Progenitor cell of endocrine pancreas (in vitro differentiated cells): ENCODE measurements at regions not wholly inside any gene's neighbourhood (a gene's known extent, or its start where the extent isn't known, plus 50 kb on each side); places are given as distances from the start of the nearest gene placed in this dataset.

Source experiments
- DNase-seq: peaks from one replicate; pipeline ENCODE4 v3.0.0; 2021; ENCODE audit warnings: low spot score; ENCODE audit not compliant: unreplicated experiment
- H3K27ac Mint-ChIP-seq: 2 replicates; pipeline ENCODE4 v1.8.0; 2021; ENCODE audit warnings: mild to moderate bottlenecking, moderate library complexity, mixed read lengths
- H3K27me3 Mint-ChIP-seq: 2 replicates; pipeline ENCODE4 v1.8.0; 2021; ENCODE audit warnings: mixed read lengths
- H3K36me3 Mint-ChIP-seq: 2 replicates; pipeline ENCODE4 v1.8.0; 2022; ENCODE audit warnings: mixed read lengths; ENCODE audit not compliant: insufficient read depth
- H3K4me1 Mint-ChIP-seq: 2 replicates; pipeline ENCODE4 v1.8.0; 2021; ENCODE audit warnings: low read depth, mixed read lengths
- H3K4me3 Mint-ChIP-seq: 2 replicates; pipeline ENCODE4 v1.8.0; 2021; ENCODE audit warnings: low read depth, mild to moderate bottlenecking, moderate library complexity, mixed read lengths
- H3K9me3 Mint-ChIP-seq: 2 replicates; pipeline ENCODE4 v1.8.0; 2021; ENCODE audit warnings: low read depth, mixed read lengths
- TF ChIP-seq, protein P1 (sequence below): fragments of 200-600 bp; sonication (generic); IDR thresholded peaks from one replicate; pipeline ENCODE4 v1.5.0; 2021; ENCODE audit warnings: antibody characterized with exemption, mild to moderate bottlenecking; ENCODE audit not compliant: unreplicated experiment

DNA sequence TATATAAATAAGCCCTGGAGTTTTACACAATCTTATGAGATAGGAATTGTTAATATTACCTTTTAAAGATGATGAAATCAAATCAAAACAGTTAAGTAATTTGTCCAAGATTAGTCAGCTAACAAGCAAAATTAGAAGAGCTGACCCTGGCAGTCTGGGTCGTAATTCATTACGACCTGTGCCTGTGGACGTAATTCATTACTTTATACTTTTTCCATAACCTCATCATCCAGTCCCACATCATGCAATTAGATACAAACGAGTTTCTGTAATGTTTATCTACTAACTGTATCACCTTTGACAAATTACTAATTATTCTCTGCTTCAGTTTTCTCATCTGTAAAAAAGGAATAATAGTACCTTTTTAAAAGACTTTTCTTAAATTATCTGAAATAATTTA, 665.9 kb downstream of the ZBBX start:
- Mint-ChIP-seq H3K36me3 (no peaks in the 10 kb centered on the region), H3K4me3 (no peak overlapping the region), H3K4me1 (no peaks in the 10 kb centered on the region), H3K27me3 (no peaks in the 10 kb centered on the region), H3K9me3 (no peaks in the 10 kb centered on the region), H3K27ac (no peak overlapping the region)
- DNase-seq = no peak
- TF ChIP-seq, protein P1, sequence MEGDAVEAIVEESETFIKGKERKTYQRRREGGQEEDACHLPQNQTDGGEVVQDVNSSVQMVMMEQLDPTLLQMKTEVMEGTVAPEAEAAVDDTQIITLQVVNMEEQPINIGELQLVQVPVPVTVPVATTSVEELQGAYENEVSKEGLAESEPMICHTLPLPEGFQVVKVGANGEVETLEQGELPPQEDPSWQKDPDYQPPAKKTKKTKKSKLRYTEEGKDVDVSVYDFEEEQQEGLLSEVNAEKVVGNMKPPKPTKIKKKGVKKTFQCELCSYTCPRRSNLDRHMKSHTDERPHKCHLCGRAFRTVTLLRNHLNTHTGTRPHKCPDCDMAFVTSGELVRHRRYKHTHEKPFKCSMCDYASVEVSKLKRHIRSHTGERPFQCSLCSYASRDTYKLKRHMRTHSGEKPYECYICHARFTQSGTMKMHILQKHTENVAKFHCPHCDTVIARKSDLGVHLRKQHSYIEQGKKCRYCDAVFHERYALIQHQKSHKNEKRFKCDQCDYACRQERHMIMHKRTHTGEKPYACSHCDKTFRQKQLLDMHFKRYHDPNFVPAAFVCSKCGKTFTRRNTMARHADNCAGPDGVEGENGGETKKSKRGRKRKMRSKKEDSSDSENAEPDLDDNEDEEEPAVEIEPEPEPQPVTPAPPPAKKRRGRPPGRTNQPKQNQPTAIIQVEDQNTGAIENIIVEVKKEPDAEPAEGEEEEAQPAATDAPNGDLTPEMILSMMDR = no peak

DNA sequence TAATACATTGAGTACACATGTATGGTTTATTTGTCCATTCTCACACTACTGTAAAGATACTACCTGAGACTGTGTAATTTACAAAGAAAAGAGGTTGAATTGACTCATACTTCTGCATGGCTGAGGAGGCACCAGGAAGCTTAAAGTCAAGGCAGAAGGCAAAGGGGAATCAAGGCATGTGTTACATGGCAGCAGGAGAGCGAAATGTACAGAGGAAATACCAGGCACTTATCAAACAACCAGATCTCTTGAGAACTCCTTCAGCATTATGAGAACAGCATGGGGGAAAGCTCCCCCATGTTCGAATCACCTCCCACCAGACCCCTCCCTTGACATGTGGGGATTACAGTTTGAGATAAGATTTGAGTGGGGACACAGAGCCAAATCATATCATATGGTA, 666.3 kb downstream of the ZBBX start:
- Mint-ChIP-seq H3K4me3 (no peak overlapping the region), H3K9me3 (no peaks in the 10 kb centered on the region), H3K36me3 (no peaks in the 10 kb centered on the region), H3K27me3 (no peaks in the 10 kb centered on the region), H3K4me1 (no peaks in the 10 kb centered on the region), H3K27ac (no peak overlapping the region)
- TF ChIP-seq, protein P1 = no peak
- DNase-seq = no peak

DNA sequence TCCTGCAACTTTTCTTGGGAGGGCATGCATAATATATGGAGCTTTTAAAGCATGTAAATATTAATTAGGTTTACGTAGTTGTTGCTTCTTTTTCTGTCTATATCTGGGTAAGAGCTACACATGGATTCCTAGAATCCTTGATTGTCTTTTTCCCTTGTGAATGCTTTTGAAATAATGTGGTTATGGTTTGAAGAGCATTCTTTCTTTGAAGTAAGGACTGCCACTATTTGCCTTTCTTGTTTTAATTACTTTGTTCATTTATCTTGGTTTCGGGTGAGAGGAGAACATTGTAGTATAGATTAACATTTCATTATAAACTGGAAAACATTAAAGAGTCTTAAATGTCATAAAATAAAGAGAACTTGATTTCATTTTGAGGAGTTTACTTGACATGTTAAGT, 674.0 kb downstream of the ZBBX start:
- H3K9me3 Mint-ChIP-seq = no peaks in the 10 kb centered on the region
- no peaks in the 10 kb centered on the region for H3K36me3 Mint-ChIP-seq
- no peak overlapping the region for H3K27ac Mint-ChIP-seq
- peaks cover 3% of the 10 kb centered on the region for H3K4me1 Mint-ChIP-seq
- H3K27me3 Mint-ChIP-seq = no peaks in the 10 kb centered on the region
- no peak overlapping the region for H3K4me3 Mint-ChIP-seq
- DNase-seq = no peak
- TF ChIP-seq, protein P1 = no peak

DNA sequence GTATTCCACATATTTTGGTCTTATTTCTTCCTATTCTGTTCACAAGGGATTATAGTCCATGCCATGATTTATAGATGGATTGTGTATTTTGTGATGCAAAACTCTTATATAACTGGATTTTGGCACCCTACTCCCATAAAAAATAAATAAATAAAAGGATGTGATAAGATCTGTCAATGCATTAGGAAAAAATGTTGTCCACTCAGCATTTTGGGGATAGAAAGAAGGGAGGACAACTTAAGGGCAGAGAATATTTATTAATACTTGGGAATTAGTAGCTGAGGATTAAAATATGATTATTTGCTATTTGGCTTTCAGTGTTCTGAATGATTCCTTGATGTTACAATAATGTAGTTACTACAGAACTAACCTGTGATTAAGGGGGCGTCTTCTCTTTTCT, 682.6 kb downstream of the ZBBX start:
- Mint-ChIP-seq H3K4me1 (peaks cover 7% of the 10 kb centered on the region), H3K27me3 (no peaks in the 10 kb centered on the region), H3K36me3 (no peaks in the 10 kb centered on the region), H3K9me3 (peaks cover 3% of the 10 kb centered on the region), H3K4me3 (no peak overlapping the region), H3K27ac (no peak overlapping the region)
- TF ChIP-seq, protein P1 = no peak
- no peak for DNase-seq

DNA sequence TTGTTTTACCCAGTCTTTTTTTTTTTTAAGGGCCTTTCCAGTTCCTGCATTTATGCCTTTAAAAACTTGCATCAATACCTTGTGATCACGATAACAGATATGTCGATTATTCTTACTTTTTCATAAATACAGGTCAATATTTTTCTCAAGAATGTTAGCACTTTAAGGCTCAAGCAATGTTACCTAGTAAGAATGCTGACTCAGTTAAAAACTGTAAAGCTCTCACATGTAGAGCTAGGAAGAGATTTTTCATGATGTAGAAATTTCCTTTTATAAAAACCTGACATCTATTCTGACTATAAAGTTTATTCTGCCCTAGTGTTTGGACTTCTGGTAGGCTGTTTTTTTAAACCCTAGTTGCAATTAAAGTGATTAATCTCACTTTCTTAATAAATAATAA, 684.0 kb downstream of the ZBBX start:
- H3K4me1 Mint-ChIP-seq = peaks cover 9% of the 10 kb centered on the region
- H3K4me3 Mint-ChIP-seq = no peak overlapping the region
- H3K27ac Mint-ChIP-seq = no peak overlapping the region
- H3K9me3 Mint-ChIP-seq = peaks cover 3% of the 10 kb centered on the region
- H3K27me3 Mint-ChIP-seq = no peaks in the 10 kb centered on the region
- no peaks in the 10 kb centered on the region for H3K36me3 Mint-ChIP-seq
- DNase-seq = no peak
- TF ChIP-seq, protein P1 = no peak
